GM23338 (cell line): ENCODE measurements at regions not wholly inside any gene's neighbourhood (a gene's known extent, or its start where the extent isn't known, plus 50 kb on each side); places are given as distances from the start of the nearest gene placed in this dataset. TPM values are rescaled to one million over a fixed set of nuclear protein-coding genes. Genes with fewer than 3 reads are reported as not detected.

Experiments used
- small RNA-seq: library from RNA; depleted of rRNA; stranded (forward); fragments of <200 nt; gene quantifications from one replicate; pipeline ENCODE3, GENCODE V24; 2014; ENCODE audit warnings: low replicate concordance

Small RNAs in the stretch of these regions (small RNA-seq; reads per million reads assigned to genes)
- gene AC093870.1 = not detected
